SH-SY5Y (cell line): ENCODE measurements at regions not wholly inside any gene's neighbourhood (a gene's known extent, or its start where the extent isn't known, plus 50 kb on each side); places are given as distances from the start of the nearest gene placed in this dataset.

Experiments used
- GATA2 ChIP-seq: IDR thresholded peaks from 2 replicates; pipeline ENCODE4 v1.6.1; 2011; ENCODE audit warnings: mild to moderate bottlenecking, low read depth, low read length
- GATA3 ChIP-seq: IDR thresholded peaks from 2 replicates; pipeline ENCODE4 v1.6.1; 2011; ENCODE audit warnings: low read depth, mild to moderate bottlenecking, low read length, moderate library complexity

DNA sequence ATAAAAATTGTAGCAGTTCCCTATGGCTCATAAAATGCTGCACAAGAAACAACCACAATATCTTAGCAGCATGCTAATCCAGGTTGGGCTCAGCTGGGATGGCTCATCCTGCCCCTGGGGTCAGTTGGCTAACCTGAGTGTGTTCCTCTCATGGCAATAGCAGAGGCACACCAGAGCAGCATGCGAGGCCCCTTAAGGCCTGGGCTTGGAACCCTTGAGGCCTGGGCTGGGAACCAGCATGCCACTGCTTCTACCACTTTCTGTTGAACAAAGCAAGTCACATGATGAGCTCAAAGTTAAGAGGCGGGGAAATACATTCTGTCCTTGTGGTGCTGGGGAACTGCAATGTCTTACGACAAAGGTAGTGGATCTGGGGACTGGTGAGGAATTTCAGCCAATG, 154.4 kb upstream of the FOXF1 start:
- TF ChIP-seq GATA3 (no peak), GATA2 (no peak)
